ENCODE measurements at regions not wholly inside any gene's neighbourhood (a gene's known extent, or its start where the extent isn't known, plus 50 kb on each side); places are given as distances from the start of the nearest gene placed in this dataset.

- TF ChIP-seq CTCF (IDR thresholded peaks at IDR 0.05; ENCODE audit: insufficient read depth, low read length, poor library complexity, severe bottlenecking): no peak
- H3K27me3 ChIP-seq (ENCODE audit: control insufficient read depth, insufficient read depth, low read length): peaks cover 10% of the 10 kb centered on the region
- peak; percentile 51 for DNase-seq (ENCODE audit: low read depth)
- H3K36me3 ChIP-seq (ENCODE audit: control insufficient read depth, insufficient read depth, low read length): no peaks in the 10 kb centered on the region
- no peak overlapping the region for H3K4me3 ChIP-seq (ENCODE audit: low read depth, low read length)
Measured at GRCh38 chr16:85390511-85391174, 222.5 kb upstream of the GSE1 start.

- TF ChIP-seq CTCF (IDR thresholded peaks at IDR 0.05; ENCODE audit: insufficient read depth, low read length, poor library complexity, severe bottlenecking): no peak
- no peak for DNase-seq (ENCODE audit: low read depth)
- no peak overlapping the region for H3K4me3 ChIP-seq (ENCODE audit: low read depth, low read length)
- no peaks in the 10 kb centered on the region for H3K36me3 ChIP-seq (ENCODE audit: control insufficient read depth, insufficient read depth, low read length)
- H3K27me3 ChIP-seq (ENCODE audit: control insufficient read depth, insufficient read depth, low read length): peaks cover 5% of the 10 kb centered on the region
Measured at GRCh38 chr16:85391175-85391707, 221.9 kb upstream of the GSE1 start.

GRCh38 chr16:85391769-85392583 is 221.1 kb upstream of the GSE1 start:
- Histone ChIP-seq H3K36me3 (ENCODE audit: control insufficient read depth, insufficient read depth, low read length) (no peaks in the 10 kb centered on the region), H3K4me3 (ENCODE audit: low read depth, low read length) (no peak overlapping the region), H3K27me3 (ENCODE audit: control insufficient read depth, insufficient read depth, low read length) (peaks cover 5% of the 10 kb centered on the region)
- DNase-seq (ENCODE audit: low read depth): no peak
- no peak for TF ChIP-seq CTCF (IDR thresholded peaks at IDR 0.05; ENCODE audit: insufficient read depth, low read length, poor library complexity, severe bottlenecking)

GRCh38 chr16:85392756-85393673 is 220.1 kb upstream of the GSE1 start:
- no peak for DNase-seq (ENCODE audit: low read depth)
- Histone ChIP-seq H3K27me3 (ENCODE audit: control insufficient read depth, insufficient read depth, low read length) (peaks cover 5% of the 10 kb centered on the region), H3K4me3 (ENCODE audit: low read depth, low read length) (no peak overlapping the region), H3K36me3 (ENCODE audit: control insufficient read depth, insufficient read depth, low read length) (no peaks in the 10 kb centered on the region)
- TF ChIP-seq CTCF (IDR thresholded peaks at IDR 0.05; ENCODE audit: insufficient read depth, low read length, poor library complexity, severe bottlenecking): no peak

GRCh38 chr16:85393674-85394451 is 219.3 kb upstream of the GSE1 start:
- Histone ChIP-seq H3K27me3 (ENCODE audit: control insufficient read depth, insufficient read depth, low read length) (peaks cover 5% of the 10 kb centered on the region), H3K4me3 (ENCODE audit: low read depth, low read length) (no peak overlapping the region), H3K36me3 (ENCODE audit: control insufficient read depth, insufficient read depth, low read length) (no peaks in the 10 kb centered on the region)
- DNase-seq (ENCODE audit: low read depth): no peak
- TF ChIP-seq CTCF (IDR thresholded peaks at IDR 0.05; ENCODE audit: insufficient read depth, low read length, poor library complexity, severe bottlenecking): peak; percentile 96

Data from kidney epithelial cell (primary cell).